ENCODE measurements at regions not wholly inside any gene's neighbourhood (a gene's known extent, or its start where the extent isn't known, plus 50 kb on each side); places are given as distances from the start of the nearest gene placed in this dataset.

- Mint-ChIP-seq H3K4me3 (ENCODE audit: low read depth) (no peak overlapping the region), H3K27me3 (peaks cover 17% of the 10 kb centered on the region), H3K9me3 (ENCODE audit: low read depth) (no peaks in the 10 kb centered on the region), H3K4me1 (ENCODE audit: low read depth) (peaks cover 2% of the 10 kb centered on the region), H3K36me3 (ENCODE audit: insufficient read depth) (no peaks in the 10 kb centered on the region), H3K27ac (no peak overlapping the region)
- no peak for DNase-seq (ENCODE audit: low spot score, unreplicated experiment)
- TF ChIP-seq CTCF (IDR thresholded peaks at IDR 0.05; ENCODE audit: unreplicated experiment) = no peak
Observed at GRCh38 chr2:155730804-155731203, 601.7 kb downstream of the NR4A2 start.

GRCh38 chr2:155727187-155727895 lies 605.2 kb downstream of the NR4A2 start:
- Mint-ChIP-seq H3K36me3 (ENCODE audit: insufficient read depth) (no peaks in the 10 kb centered on the region), H3K27ac (no peak overlapping the region), H3K9me3 (ENCODE audit: low read depth) (no peaks in the 10 kb centered on the region), H3K4me3 (ENCODE audit: low read depth) (no peak overlapping the region), H3K4me1 (ENCODE audit: low read depth) (peaks cover 2% of the 10 kb centered on the region), H3K27me3 (peaks cover 17% of the 10 kb centered on the region)
- TF ChIP-seq CTCF (IDR thresholded peaks at IDR 0.05; ENCODE audit: unreplicated experiment) = no peak
- no peak for DNase-seq (ENCODE audit: low spot score, unreplicated experiment)

GRCh38 chr2:155722290-155722689 lies 610.2 kb downstream of the NR4A2 start:
- DNase-seq (ENCODE audit: low spot score, unreplicated experiment) = no peak
- H3K9me3 Mint-ChIP-seq (ENCODE audit: low read depth) = no peaks in the 10 kb centered on the region
- H3K27me3 Mint-ChIP-seq = peaks cover 3% of the 10 kb centered on the region
- H3K4me1 Mint-ChIP-seq (ENCODE audit: low read depth) = peaks cover 2% of the 10 kb centered on the region
- no peak overlapping the region for H3K27ac Mint-ChIP-seq
- H3K4me3 Mint-ChIP-seq (ENCODE audit: low read depth) = no peak overlapping the region
- H3K36me3 Mint-ChIP-seq (ENCODE audit: insufficient read depth) = no peaks in the 10 kb centered on the region
- no peak for TF ChIP-seq CTCF (IDR thresholded peaks at IDR 0.05; ENCODE audit: unreplicated experiment)

GRCh38 chr2:155715705-155716104 lies 616.8 kb downstream of the NR4A2 start:
- Mint-ChIP-seq H3K27me3 (no peaks in the 10 kb centered on the region), H3K9me3 (ENCODE audit: low read depth) (no peaks in the 10 kb centered on the region), H3K4me3 (ENCODE audit: low read depth) (no peak overlapping the region), H3K36me3 (ENCODE audit: insufficient read depth) (no peaks in the 10 kb centered on the region), H3K27ac (no peak overlapping the region), H3K4me1 (ENCODE audit: low read depth) (peaks cover 2% of the 10 kb centered on the region)
- no peak for TF ChIP-seq CTCF (IDR thresholded peaks at IDR 0.05; ENCODE audit: unreplicated experiment)
- no peak for DNase-seq (ENCODE audit: low spot score, unreplicated experiment)

GRCh38 chr2:155714983-155715382 lies 617.5 kb downstream of the NR4A2 start:
- H3K27ac Mint-ChIP-seq = no peak overlapping the region
- no peaks in the 10 kb centered on the region for H3K9me3 Mint-ChIP-seq (ENCODE audit: low read depth)
- no peak overlapping the region for H3K4me3 Mint-ChIP-seq (ENCODE audit: low read depth)
- H3K36me3 Mint-ChIP-seq (ENCODE audit: insufficient read depth) = no peaks in the 10 kb centered on the region
- DNase-seq (ENCODE audit: low spot score, unreplicated experiment) = no peak
- no peak for TF ChIP-seq CTCF (IDR thresholded peaks at IDR 0.05; ENCODE audit: unreplicated experiment)
- peaks cover 2% of the 10 kb centered on the region for H3K4me1 Mint-ChIP-seq (ENCODE audit: low read depth)
- no peaks in the 10 kb centered on the region for H3K27me3 Mint-ChIP-seq

All from progenitor cell of endocrine pancreas (in vitro differentiated cells).